ENCODE measurements at regions not wholly inside any gene's neighbourhood (a gene's known extent, or its start where the extent isn't known, plus 50 kb on each side); places are given as distances from the start of the nearest gene placed in this dataset.

GRCh38 chr3:3316521-3316920, 137.0 kb upstream of the CRBN start:
- no peak for TF ChIP-seq CTCF (IDR thresholded peaks at IDR 0.05)
- no peak for TF ChIP-seq HDAC2 (IDR thresholded peaks at IDR 0.05)
- no peak for TF ChIP-seq MAX (IDR thresholded peaks at IDR 0.05)
- TF ChIP-seq FOSB (CRISPR knock-in tag; IDR thresholded peaks at IDR 0.05) = no peak
- no peak for TF ChIP-seq ESRRA (IDR thresholded peaks at IDR 0.05; ENCODE audit: borderline replicate concordance, low read length)
- no peak for TF ChIP-seq PHF8 (IDR thresholded peaks at IDR 0.05; ENCODE audit: borderline replicate concordance, low read depth)
- TF ChIP-seq CEBPB (IDR thresholded peaks at IDR 0.05) = no peak
- no peak for TF ChIP-seq E2F6 (IDR thresholded peaks at IDR 0.05; ENCODE audit: borderline replicate concordance, low read depth)
- TF ChIP-seq POLR2A (IDR thresholded peaks at IDR 0.05; ENCODE audit: low read length) = no peak

Data from A549 (cell line).